GM23338 (cell line): ENCODE measurements at regions not wholly inside any gene's neighbourhood (a gene's known extent, or its start where the extent isn't known, plus 50 kb on each side); places are given as distances from the start of the nearest gene placed in this dataset.

Experiments used
- EZH2 ChIP-seq: fragments of 200-600 bp; sonication (generic); IDR thresholded peaks from one replicate; pipeline ENCODE4 v1.8.0; 2017; ENCODE audit warnings: antibody characterized with exemption, mild to moderate bottlenecking, low read depth; ENCODE audit not compliant: unreplicated experiment
- NANOG ChIP-seq: IDR thresholded peaks from 2 replicates; pipeline ENCODE4 v1.6.1; 2016; ENCODE audit warnings: antibody characterized with exemption, borderline replicate concordance
- POLR2AphosphoS5 ChIP-seq: IDR thresholded peaks from 2 replicates; pipeline ENCODE4 v1.6.1; 2016; ENCODE audit warnings: antibody characterized with exemption, low read depth
- ZNF331 ChIP-seq: fragments of 250-450 bp; sonication (Bioruptor Pico); IDR thresholded peaks from 2 replicates; pipeline ENCODE4 v1.5.0; 2020; ENCODE audit warnings: low read depth, mild to moderate bottlenecking, moderate library complexity
- TF ChIP-seq, protein P1 (sequence below), 2 experiments: fragments of 200-600 bp in 1 of 2; sonication (generic) in 1 of 2; conservative IDR thresholded peaks; 2 replicates each; pipeline versions ENCODE4 v1.5.1 to v1.6.1; 2016 to 2017; ENCODE audit warnings: antibody characterized with exemption in 2 of 2, low read depth in 2 of 2, mild to moderate bottlenecking in 2 of 2, moderate library complexity in 1 of 2

DNA sequence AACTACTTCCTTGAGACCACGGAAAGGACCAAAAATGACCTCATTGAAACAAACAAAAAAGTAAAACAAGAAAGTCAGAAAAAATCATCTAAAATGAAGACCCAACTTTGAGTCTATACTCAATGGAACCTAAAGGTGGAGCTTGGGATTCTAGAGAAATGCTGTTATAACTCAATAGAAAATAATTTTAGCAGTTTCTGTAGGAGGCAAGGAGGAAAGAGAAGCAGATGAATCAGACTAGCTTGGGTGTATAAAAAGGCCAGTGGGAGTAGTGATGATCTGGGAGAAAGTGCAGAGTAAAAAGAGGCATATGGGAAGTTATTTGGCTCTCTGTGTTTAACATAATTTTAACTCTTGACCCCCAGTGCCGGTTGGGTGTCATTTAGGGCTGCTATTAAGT, 94.4 kb downstream of the TMCO5A start:
- TF ChIP-seq, protein P1, sequence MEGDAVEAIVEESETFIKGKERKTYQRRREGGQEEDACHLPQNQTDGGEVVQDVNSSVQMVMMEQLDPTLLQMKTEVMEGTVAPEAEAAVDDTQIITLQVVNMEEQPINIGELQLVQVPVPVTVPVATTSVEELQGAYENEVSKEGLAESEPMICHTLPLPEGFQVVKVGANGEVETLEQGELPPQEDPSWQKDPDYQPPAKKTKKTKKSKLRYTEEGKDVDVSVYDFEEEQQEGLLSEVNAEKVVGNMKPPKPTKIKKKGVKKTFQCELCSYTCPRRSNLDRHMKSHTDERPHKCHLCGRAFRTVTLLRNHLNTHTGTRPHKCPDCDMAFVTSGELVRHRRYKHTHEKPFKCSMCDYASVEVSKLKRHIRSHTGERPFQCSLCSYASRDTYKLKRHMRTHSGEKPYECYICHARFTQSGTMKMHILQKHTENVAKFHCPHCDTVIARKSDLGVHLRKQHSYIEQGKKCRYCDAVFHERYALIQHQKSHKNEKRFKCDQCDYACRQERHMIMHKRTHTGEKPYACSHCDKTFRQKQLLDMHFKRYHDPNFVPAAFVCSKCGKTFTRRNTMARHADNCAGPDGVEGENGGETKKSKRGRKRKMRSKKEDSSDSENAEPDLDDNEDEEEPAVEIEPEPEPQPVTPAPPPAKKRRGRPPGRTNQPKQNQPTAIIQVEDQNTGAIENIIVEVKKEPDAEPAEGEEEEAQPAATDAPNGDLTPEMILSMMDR (conservative IDR thresholded peaks at IDR 0.05; ENCODE audit: low read depth in 2 of 2) = no peak
- TF ChIP-seq NANOG = no peak
- no peak for TF ChIP-seq POLR2AphosphoS5
- no peak for TF ChIP-seq EZH2
- no peak for TF ChIP-seq ZNF331 (CRISPR knock-in tag)
